ENCODE measurements at regions not wholly inside any gene's neighbourhood (a gene's known extent, or its start where the extent isn't known, plus 50 kb on each side); places are given as distances from the start of the nearest gene placed in this dataset.

DNA sequence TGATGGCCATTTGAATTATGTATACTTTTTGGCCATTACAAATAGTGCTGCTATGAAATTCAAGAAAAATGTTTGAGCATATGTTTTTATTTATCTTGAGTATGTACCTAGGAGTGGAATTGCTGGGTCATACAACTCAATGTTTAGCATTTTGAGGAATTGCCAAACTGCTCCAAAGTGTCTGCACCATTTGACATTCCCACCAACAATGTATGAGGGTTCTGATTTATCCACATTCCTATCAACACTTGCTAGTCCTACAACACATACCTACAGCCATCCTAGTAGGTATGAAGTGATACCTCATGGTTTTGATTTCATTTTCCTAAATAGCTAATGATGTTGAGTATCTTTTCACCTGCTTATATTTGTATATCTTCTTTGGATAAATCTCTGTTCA is 165.5 kb downstream of the NOC3L start:
- TF ChIP-seq, protein P1, sequence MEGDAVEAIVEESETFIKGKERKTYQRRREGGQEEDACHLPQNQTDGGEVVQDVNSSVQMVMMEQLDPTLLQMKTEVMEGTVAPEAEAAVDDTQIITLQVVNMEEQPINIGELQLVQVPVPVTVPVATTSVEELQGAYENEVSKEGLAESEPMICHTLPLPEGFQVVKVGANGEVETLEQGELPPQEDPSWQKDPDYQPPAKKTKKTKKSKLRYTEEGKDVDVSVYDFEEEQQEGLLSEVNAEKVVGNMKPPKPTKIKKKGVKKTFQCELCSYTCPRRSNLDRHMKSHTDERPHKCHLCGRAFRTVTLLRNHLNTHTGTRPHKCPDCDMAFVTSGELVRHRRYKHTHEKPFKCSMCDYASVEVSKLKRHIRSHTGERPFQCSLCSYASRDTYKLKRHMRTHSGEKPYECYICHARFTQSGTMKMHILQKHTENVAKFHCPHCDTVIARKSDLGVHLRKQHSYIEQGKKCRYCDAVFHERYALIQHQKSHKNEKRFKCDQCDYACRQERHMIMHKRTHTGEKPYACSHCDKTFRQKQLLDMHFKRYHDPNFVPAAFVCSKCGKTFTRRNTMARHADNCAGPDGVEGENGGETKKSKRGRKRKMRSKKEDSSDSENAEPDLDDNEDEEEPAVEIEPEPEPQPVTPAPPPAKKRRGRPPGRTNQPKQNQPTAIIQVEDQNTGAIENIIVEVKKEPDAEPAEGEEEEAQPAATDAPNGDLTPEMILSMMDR (IDR thresholded peaks at IDR 0.05; ENCODE audit: low read length), result no peak
- TF ChIP-seq EZH2phosphoT487 (IDR thresholded peaks at IDR 0.05; ENCODE audit: low read length) (no peak), EZH2 (optimal IDR thresholded peaks at IDR 0.05; ENCODE audit: low read depth, low read length) (no peak)
